NB4 (cell line): ENCODE measurements at regions not wholly inside any gene's neighbourhood (a gene's known extent, or its start where the extent isn't known, plus 50 kb on each side); places are given as distances from the start of the nearest gene placed in this dataset.

Source experiments
- DNase-seq: peaks from one replicate; pipeline ENCODE4 v3.0.0; 2010; ENCODE audit warnings: low read depth
- H3K4me3 ChIP-seq: one replicate; pipeline ENCODE4 v1.5.1; 2011; ENCODE audit warnings: mild to moderate bottlenecking, low read depth, low read length, moderate library complexity
- MYC ChIP-seq: IDR thresholded peaks from 2 replicates; pipeline ENCODE4 v1.6.1; 2011; ENCODE audit warnings: low read depth, low read length
- POLR2A ChIP-seq: IDR thresholded peaks from 2 replicates; pipeline ENCODE4 v1.6.1; 2011; ENCODE audit warnings: mild to moderate bottlenecking; ENCODE audit not compliant: insufficient read length; ENCODE audit errors: extremely low read depth
- TF ChIP-seq, protein P1 (sequence below): IDR thresholded peaks from 2 replicates; pipeline ENCODE4 v1.6.1; 2011; ENCODE audit warnings: low read depth, low read length
- TF ChIP-seq, protein P2 (sequence below): IDR thresholded peaks from one replicate; pipeline ENCODE4 v1.5.1; 2012; ENCODE audit warnings: low read depth, low read length

DNA sequence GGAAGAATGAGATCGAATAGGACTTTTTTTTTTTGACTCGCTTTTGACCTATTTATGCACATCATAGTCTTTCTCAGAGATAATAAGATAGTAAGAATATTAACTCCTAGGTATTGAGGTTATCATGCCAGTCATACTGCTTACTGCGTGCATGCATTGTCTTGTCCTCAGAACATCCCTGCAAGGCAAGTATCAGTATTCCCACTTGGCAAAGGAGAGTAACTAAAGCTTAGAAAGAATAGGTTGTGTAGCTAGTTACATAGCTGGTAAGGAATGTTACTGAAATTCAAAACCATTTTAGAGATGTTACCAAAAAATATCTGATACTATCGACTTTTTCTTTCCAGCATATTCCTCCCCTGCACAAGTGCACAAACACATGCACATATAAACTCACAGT lies 296.1 kb upstream of the CLINT1 start:
- H3K4me3 ChIP-seq = no peak overlapping the region
- no peak for DNase-seq
- TF ChIP-seq POLR2A (no peak), MYC (no peak)
- TF ChIP-seq, protein P1, sequence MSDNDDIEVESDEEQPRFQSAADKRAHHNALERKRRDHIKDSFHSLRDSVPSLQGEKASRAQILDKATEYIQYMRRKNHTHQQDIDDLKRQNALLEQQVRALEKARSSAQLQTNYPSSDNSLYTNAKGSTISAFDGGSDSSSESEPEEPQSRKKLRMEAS = no peak
- TF ChIP-seq, protein P2, sequence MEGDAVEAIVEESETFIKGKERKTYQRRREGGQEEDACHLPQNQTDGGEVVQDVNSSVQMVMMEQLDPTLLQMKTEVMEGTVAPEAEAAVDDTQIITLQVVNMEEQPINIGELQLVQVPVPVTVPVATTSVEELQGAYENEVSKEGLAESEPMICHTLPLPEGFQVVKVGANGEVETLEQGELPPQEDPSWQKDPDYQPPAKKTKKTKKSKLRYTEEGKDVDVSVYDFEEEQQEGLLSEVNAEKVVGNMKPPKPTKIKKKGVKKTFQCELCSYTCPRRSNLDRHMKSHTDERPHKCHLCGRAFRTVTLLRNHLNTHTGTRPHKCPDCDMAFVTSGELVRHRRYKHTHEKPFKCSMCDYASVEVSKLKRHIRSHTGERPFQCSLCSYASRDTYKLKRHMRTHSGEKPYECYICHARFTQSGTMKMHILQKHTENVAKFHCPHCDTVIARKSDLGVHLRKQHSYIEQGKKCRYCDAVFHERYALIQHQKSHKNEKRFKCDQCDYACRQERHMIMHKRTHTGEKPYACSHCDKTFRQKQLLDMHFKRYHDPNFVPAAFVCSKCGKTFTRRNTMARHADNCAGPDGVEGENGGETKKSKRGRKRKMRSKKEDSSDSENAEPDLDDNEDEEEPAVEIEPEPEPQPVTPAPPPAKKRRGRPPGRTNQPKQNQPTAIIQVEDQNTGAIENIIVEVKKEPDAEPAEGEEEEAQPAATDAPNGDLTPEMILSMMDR = no peak

DNA sequence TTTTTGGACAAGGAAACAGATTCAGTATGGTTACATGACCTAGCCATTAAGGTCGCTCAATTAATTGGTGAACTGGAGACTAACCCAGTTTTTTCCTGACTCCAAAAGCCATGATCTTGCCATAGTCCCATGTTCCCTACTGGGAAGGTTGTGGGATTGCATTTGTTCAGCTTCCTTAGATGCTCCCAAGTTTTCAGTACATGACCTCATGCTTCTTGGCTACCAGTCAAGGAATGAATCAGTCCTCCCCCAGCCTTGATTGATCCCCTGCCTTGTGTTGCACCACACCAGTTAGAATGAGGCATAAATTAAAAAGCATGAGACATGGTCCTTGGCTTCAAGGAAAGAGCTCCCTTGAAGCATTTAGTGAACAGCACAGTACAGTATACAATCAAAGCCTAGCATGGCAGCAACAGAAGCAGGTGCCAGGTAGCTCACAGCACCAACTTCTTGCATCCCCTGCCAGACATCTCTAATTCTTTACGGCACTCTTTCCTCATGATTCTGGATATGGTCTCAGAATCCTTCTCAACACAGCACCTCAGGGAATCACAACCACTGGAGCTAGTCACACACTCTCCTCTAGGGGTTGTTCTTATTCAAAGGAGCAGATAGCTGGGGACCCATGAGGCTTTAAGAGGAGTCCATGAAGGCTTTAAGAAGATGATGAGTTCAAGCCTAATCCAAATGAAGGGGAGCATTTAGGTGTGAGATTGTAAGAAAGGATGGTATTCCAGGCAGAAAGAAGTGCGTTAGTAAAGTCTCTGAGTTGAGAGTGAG lies 295.5 kb upstream of the CLINT1 start:
- H3K4me3 ChIP-seq = no peak overlapping the region
- no peak for DNase-seq
- TF ChIP-seq, protein P1 = no peak
- TF ChIP-seq, protein P2 = no peak
- TF ChIP-seq POLR2A = no peak
- no peak for TF ChIP-seq MYC

DNA sequence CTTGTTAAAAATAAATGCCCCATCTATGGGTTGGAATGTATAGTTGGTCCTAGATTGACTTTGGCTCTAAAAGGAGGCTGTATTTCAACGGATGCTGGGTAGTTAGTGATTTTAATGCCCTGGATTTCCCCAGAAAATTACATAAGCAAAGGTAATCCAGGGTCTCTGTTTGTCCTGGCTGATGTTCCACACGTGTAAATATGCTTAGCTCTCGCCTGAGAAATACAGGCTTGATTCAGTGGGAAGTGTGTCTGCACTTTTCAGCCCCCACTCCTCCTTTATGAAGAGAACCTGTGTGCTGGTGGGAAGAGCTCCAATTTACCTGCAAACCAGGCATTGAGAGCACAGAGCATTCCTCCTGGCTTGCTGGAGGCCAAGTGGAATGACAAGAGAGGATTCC lies 294.6 kb upstream of the CLINT1 start:
- DNase-seq = no peak
- no peak overlapping the region for H3K4me3 ChIP-seq
- TF ChIP-seq, protein P1 = no peak
- TF ChIP-seq POLR2A (no peak), MYC (no peak)
- TF ChIP-seq, protein P2 = no peak

DNA sequence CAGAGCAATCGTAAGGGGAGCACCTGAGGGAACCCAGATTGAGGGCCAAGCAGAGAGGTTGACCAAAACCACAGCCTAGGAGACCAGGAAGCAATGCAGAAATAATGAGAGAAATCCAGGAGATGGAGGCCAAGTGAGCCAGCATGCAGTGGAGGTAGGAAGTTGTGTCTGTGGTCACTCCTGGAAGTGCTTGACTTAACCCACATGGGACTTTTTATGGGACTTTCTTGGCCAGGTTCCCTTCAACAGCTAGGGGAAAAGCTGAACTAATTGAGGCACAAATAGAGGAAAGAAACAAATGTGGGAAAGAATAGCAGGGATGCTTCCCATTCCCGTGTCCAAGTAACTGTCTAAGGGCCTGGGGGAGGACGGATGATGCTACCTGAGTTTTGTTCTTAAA lies 293.2 kb upstream of the CLINT1 start:
- no peak for DNase-seq
- no peak overlapping the region for H3K4me3 ChIP-seq
- TF ChIP-seq POLR2A = no peak
- TF ChIP-seq MYC = no peak
- TF ChIP-seq, protein P2 = no peak
- TF ChIP-seq, protein P1 = no peak

DNA sequence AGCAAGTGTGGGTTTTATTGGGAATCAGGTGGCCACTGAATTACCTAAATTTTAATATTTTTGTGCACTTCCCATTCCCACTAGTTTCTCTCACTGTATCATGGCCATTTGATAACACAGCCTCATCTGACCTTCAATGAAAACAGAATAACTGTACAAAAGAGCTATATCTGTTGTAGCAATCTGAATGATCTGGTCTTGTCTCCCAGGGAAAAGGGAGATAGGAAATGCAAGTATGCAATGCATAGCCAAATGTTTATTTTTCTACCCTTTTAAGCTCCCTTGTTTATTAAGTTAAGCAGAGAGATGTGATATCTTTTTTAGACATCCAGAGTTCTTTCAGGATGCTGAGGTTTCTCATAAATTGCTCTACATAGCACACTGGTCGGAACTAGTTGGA lies 288.3 kb upstream of the CLINT1 start:
- no peak for DNase-seq
- H3K4me3 ChIP-seq = no peak overlapping the region
- TF ChIP-seq, protein P1 = no peak
- TF ChIP-seq POLR2A = no peak
- TF ChIP-seq, protein P2 = no peak
- TF ChIP-seq MYC = no peak
